Smooth muscle cell (in vitro differentiated cells): ENCODE measurements at regions not wholly inside any gene's neighbourhood (a gene's known extent, or its start where the extent isn't known, plus 50 kb on each side); places are given as distances from the start of the nearest gene placed in this dataset.

ENCODE experiments used
- DNase-seq: peaks from one replicate; lab custom pipeline; 2025; ENCODE audit not compliant: unreplicated experiment; lab: John Stamatoyannopoulos, UW
- H2AFZ ChIP-seq: fragments of 200-600 bp; sonication (generic); 2 replicates; pipeline ENCODE4 v1.6.0; 2016; ENCODE audit warnings: antibody characterized with exemption, low read depth, mild to moderate bottlenecking
- H3F3A ChIP-seq: fragments of 200-600 bp; sonication (generic); 2 replicates; pipeline ENCODE4 v1.6.0; 2017; ENCODE audit warnings: antibody characterized with exemption, low read depth
- H3K27ac ChIP-seq: fragments of 200-600 bp; sonication (generic); 2 replicates; pipeline ENCODE4 v1.5.1; 2016; ENCODE audit warnings: low read depth, mild to moderate bottlenecking
- H3K27me3 ChIP-seq: fragments of 200-600 bp; sonication (generic); 2 replicates; pipeline ENCODE4 v1.6.1; 2016; ENCODE audit warnings: low read depth, mild to moderate bottlenecking
- H3K36me3 ChIP-seq: fragments of 200-600 bp; sonication (generic); 2 replicates; pipeline ENCODE4 v1.5.1; 2016; ENCODE audit warnings: low read depth
- H3K4me1 ChIP-seq: fragments of 200-600 bp; sonication (generic); 2 replicates; pipeline ENCODE4 v1.5.1; 2016; ENCODE audit warnings: low read depth
- H3K4me2 ChIP-seq: fragments of 200-600 bp; sonication (generic); 2 replicates; pipeline ENCODE4 v1.6.0; 2016; ENCODE audit warnings: mild to moderate bottlenecking
- H3K4me3 ChIP-seq: fragments of 200-600 bp; sonication (generic); 2 replicates; pipeline ENCODE4 v1.5.1; 2016; ENCODE audit warnings: mild to moderate bottlenecking
- H3K79me2 ChIP-seq: fragments of 200-600 bp; sonication (generic); 2 replicates; pipeline ENCODE4 v1.6.0; 2016; ENCODE audit warnings: low read depth, mild to moderate bottlenecking
- H3K9ac ChIP-seq: fragments of 200-600 bp; sonication (generic); 2 replicates; pipeline ENCODE4 v1.6.0; 2016; ENCODE audit warnings: low read depth
- H3K9me3 ChIP-seq: fragments of 200-600 bp; sonication (generic); replicated peaks from 2 replicates; pipeline ENCODE4 v1.5.1; 2016; ENCODE audit warnings: low read depth
- H4K20me1 ChIP-seq: fragments of 200-600 bp; sonication (generic); 2 replicates; pipeline ENCODE4 v1.6.0; 2016; ENCODE audit warnings: low read depth
- WGBS: methylation state at CpG from one replicate; pipeline ENCODE4 v1.1.7; 2016; ENCODE audit warnings: low lambda C conversion rate; 5-methylcytosine and 5-hydroxymethylcytosine counted together
- TF ChIP-seq, protein P1 (sequence below): fragments of 200-600 bp; sonication (generic); IDR thresholded peaks from 2 replicates; pipeline ENCODE4 v1.5.1; 2017; ENCODE audit warnings: borderline replicate concordance, mild to moderate bottlenecking, antibody characterized with exemption; ENCODE audit not compliant: insufficient read depth, poor library complexity, severe bottlenecking

GRCh38 chr5:67989456-67989855 is 226.1 kb upstream of the PIK3R1 start:
- no peaks in the 10 kb centered on the region for H4K20me1 ChIP-seq
- H3K27ac ChIP-seq: no peak overlapping the region
- no peak overlapping the region for H2AFZ ChIP-seq
- no peaks in the 10 kb centered on the region for H3K79me2 ChIP-seq
- peaks cover 8% of the 10 kb centered on the region for H3K4me1 ChIP-seq
- TF ChIP-seq, protein P1, sequence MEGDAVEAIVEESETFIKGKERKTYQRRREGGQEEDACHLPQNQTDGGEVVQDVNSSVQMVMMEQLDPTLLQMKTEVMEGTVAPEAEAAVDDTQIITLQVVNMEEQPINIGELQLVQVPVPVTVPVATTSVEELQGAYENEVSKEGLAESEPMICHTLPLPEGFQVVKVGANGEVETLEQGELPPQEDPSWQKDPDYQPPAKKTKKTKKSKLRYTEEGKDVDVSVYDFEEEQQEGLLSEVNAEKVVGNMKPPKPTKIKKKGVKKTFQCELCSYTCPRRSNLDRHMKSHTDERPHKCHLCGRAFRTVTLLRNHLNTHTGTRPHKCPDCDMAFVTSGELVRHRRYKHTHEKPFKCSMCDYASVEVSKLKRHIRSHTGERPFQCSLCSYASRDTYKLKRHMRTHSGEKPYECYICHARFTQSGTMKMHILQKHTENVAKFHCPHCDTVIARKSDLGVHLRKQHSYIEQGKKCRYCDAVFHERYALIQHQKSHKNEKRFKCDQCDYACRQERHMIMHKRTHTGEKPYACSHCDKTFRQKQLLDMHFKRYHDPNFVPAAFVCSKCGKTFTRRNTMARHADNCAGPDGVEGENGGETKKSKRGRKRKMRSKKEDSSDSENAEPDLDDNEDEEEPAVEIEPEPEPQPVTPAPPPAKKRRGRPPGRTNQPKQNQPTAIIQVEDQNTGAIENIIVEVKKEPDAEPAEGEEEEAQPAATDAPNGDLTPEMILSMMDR: no peak
- H3K4me2 ChIP-seq: no peak overlapping the region
- DNase-seq: no peak
- no peaks in the 10 kb centered on the region for H3K27me3 ChIP-seq
- no peaks in the 10 kb centered on the region for H3K36me3 ChIP-seq
- H3K4me3 ChIP-seq: no peak overlapping the region
- H3K9ac ChIP-seq: no peak overlapping the region
- H3F3A ChIP-seq: peaks cover 4% of the 10 kb centered on the region
- no peaks in the 10 kb centered on the region for H3K9me3 ChIP-seq
- WGBS: 71% methylated on average over 2 of the region's 2 CpGs

DNA sequence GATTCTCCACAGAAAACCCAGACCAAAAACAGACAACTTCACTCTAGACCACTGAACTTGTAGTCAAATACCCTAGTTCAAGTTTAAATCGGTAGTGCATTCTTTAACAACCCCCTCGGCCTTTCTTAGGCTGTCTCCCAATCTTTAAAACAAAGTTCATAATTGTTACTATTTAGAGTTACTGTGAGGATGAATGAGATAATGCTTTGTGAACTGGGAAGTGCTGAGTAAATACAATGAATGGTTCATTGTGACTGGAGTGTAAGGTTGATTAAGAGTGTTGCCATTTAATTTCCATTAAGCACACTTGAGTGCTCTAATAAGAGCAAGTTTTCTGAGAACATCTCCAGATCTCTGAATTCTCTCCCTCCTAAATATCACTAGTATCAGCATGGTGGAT is 228.8 kb upstream of the PIK3R1 start:
- Histone ChIP-seq H3K36me3 (no peaks in the 10 kb centered on the region), H3K27me3 (no peaks in the 10 kb centered on the region), H3K9ac (no peak overlapping the region), H4K20me1 (no peaks in the 10 kb centered on the region), H3K9me3 (no peaks in the 10 kb centered on the region), H3K4me2 (no peak overlapping the region), H2AFZ (no peak overlapping the region), H3K4me1 (peaks cover 8% of the 10 kb centered on the region), H3K79me2 (no peaks in the 10 kb centered on the region), H3F3A (peaks cover 4% of the 10 kb centered on the region), H3K27ac (no peak overlapping the region), H3K4me3 (no peak overlapping the region)
- WGBS: 83% methylated on average over 2 of the region's 2 CpGs
- no peak for DNase-seq
- TF ChIP-seq, protein P1: no peak

DNA sequence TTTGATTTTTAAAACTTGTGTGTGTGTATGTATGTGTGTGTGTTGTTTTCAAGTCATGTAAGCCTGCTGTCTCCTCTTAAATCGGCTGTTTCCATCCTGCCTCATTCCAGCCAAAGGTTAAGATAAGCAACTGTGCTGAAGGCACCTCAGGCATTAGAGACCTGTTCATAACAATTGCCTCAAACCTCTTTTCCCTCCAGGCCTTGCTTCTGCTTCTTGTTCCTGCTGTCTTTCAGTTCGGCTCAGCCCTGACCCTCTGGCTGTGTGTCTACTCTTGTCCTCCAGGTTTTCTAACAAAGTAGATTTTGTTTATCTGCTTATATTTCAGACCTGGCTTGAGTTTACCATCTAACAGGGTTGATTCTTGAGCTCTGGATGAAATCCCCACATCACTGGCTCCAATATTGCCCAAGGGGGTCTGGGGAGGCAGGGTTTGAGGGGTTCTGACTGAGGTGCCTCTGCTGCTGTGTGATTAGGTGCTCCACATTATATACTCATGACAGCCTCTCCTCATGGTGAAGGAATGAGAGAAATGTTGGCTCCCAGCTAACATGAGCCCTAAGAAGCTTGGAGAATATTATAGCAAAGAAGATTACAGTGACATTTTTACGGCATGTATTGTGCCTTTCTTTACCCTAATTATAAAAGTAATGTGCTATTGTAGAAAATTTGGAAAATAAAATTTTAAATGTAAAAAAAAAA is 229.7 kb upstream of the PIK3R1 start:
- no peaks in the 10 kb centered on the region for H4K20me1 ChIP-seq
- TF ChIP-seq, protein P1: no peak

DNA sequence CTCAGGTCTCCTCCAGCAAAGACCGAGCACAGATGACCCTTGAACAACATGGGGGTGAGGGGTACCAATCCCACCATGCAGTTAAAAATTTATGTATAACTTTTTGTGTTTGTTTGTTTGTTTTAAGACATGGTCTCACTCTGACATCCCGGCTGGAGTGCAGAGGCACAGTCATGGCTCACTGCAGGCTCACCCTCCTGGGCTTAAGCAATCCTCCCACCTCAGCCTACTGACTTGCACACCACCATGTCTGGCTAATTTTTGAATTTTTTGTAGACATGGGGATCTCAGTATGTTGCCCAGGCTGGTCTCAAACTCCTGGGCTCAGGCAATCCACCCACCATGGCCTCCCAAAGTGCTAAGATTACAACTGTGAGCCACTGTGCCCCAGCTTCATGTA is 231.0 kb upstream of the PIK3R1 start:
- no peaks in the 10 kb centered on the region for H3K36me3 ChIP-seq
- peaks cover 4% of the 10 kb centered on the region for H3F3A ChIP-seq
- H2AFZ ChIP-seq: no peak overlapping the region
- H3K4me3 ChIP-seq: no peak overlapping the region
- no peaks in the 10 kb centered on the region for H3K79me2 ChIP-seq
- WGBS: 67% methylated on average over 2 of the region's 2 CpGs
- no peak for DNase-seq
- H3K27ac ChIP-seq: no peak overlapping the region
- TF ChIP-seq, protein P1: no peak
- H3K27me3 ChIP-seq: no peaks in the 10 kb centered on the region
- H4K20me1 ChIP-seq: no peaks in the 10 kb centered on the region
- H3K4me2 ChIP-seq: no peak overlapping the region
- no peaks in the 10 kb centered on the region for H3K9me3 ChIP-seq
- H3K9ac ChIP-seq: no peak overlapping the region
- H3K4me1 ChIP-seq: peaks cover 8% of the 10 kb centered on the region

More for the DNA sequence above, 229.7 kb upstream of the PIK3R1 start:
- WGBS: 64% methylated on average over 3 of the region's 3 CpGs
- Histone ChIP-seq H3K9me3 (no peaks in the 10 kb centered on the region), H3K4me1 (peaks cover 8% of the 10 kb centered on the region), H3K36me3 (no peaks in the 10 kb centered on the region), H2AFZ (peak overlapping the region; percentile 53), H3K9ac (no peak overlapping the region), H3K4me3 (no peak overlapping the region), H3K27ac (peak overlapping the region; percentile 53), H3F3A (peaks cover 4% of the 10 kb centered on the region), H3K79me2 (no peaks in the 10 kb centered on the region), H3K4me2 (peak overlapping the region; percentile 20), H3K27me3 (no peaks in the 10 kb centered on the region)
- DNase-seq: no peak
